ENCODE measurements at regions not wholly inside any gene's neighbourhood (a gene's known extent, or its start where the extent isn't known, plus 50 kb on each side); places are given as distances from the start of the nearest gene placed in this dataset.

GRCh38 chr14:41488401-41488800 lies 118.3 kb upstream of the LRFN5 start:
- TF ChIP-seq CTCF (IDR thresholded peaks at IDR 0.05) (no peak), POLR2A (IDR thresholded peaks at IDR 0.05) (no peak)
